IMR-90 (cell line): ENCODE measurements at regions not wholly inside any gene's neighbourhood (a gene's known extent, or its start where the extent isn't known, plus 50 kb on each side); places are given as distances from the start of the nearest gene placed in this dataset.

Experiments
- ATAC-seq: fragments of 200-7000 bp; cut with Tn5 transposase; 2 replicates; pipeline ENCODE4 v1.9.1; 2020; ENCODE audit warnings: low read depth, mild to moderate bottlenecking, moderate library complexity
- BruUV-seq: library from RNA; stranded (reverse); fragments of 400-500 nt; replicated peaks from 2 replicates; lab custom pipeline; 2021; lab: Mats Ljungman, UMichigan
- CTCF ChIA-PET: fragments of 300-600 bp; formaldehyde crosslinking; extraction: SDS; loops from one replicate; lab custom pipeline; 2021; ENCODE audit warnings: antibody characterized with exemption; lab: Yijun Ruan, JAX
- POLR2A ChIA-PET: fragments of 300-600 bp; sonication (Branson Sonifier 250); formaldehyde crosslinking; loops from one replicate; lab custom pipeline; 2022; ENCODE audit warnings: antibody characterized with exemption; ENCODE audit not compliant: unreplicated experiment; lab: Charles Lee
- DNase-seq: peaks from one replicate; pipeline ENCODE4 v3.0.0; 2013
- H2AFZ ChIP-seq: replicated peaks from 2 replicates; pipeline ENCODE3; 2013; ENCODE audit warnings: low read length, mild to moderate bottlenecking; ENCODE audit not compliant: poor library complexity
- H2AK5ac ChIP-seq: 2 replicates; pipeline ENCODE4 v1.6.1; 2013; ENCODE audit warnings: low read depth, low read length, inconsistent platforms
- H2AK9ac ChIP-seq: replicated peaks from 2 replicates; pipeline ENCODE3; 2013; ENCODE audit warnings: mild to moderate bottlenecking, low read depth, low read length, moderate library complexity; ENCODE audit not compliant: poor library complexity
- H2BK120ac ChIP-seq: 2 replicates; pipeline ENCODE4 v1.6.1; 2013; ENCODE audit warnings: low read depth, low read length, inconsistent platforms
- H2BK15ac ChIP-seq: 3 replicates; pipeline ENCODE4 v1.6.1; 2013; ENCODE audit warnings: low read depth, low read length, inconsistent platforms
- H2BK20ac ChIP-seq: 2 replicates; pipeline ENCODE4 v1.6.1; 2013; ENCODE audit warnings: low read depth, mild to moderate bottlenecking, inconsistent platforms, low read length, moderate library complexity
- H2BK5ac ChIP-seq: 2 replicates; pipeline ENCODE4 v1.6.1; 2013; ENCODE audit warnings: mild to moderate bottlenecking, low read depth, low read length, inconsistent platforms; ENCODE audit not compliant: poor library complexity, severe bottlenecking
- H3K14ac ChIP-seq: replicated peaks from 2 replicates; pipeline ENCODE4 v1.6.1; 2013; ENCODE audit warnings: low read depth, low read length, inconsistent platforms
- H3K18ac ChIP-seq: 2 replicates; pipeline ENCODE4 v1.6.1; 2013; ENCODE audit warnings: low read depth, low read length, control low read depth
- H3K23ac ChIP-seq: 2 replicates; pipeline ENCODE4 v1.6.1; 2013; ENCODE audit warnings: low read depth, low read length, inconsistent platforms
- H3K27ac ChIP-seq: 2 replicates; pipeline ENCODE4 v1.5.1; 2013; ENCODE audit warnings: mild to moderate bottlenecking, control low read depth, low read length; ENCODE audit not compliant: insufficient read depth
- H3K27me3 ChIP-seq: 2 replicates; pipeline ENCODE4 v1.6.1; 2013; ENCODE audit warnings: low read length; ENCODE audit not compliant: control insufficient read depth, insufficient read depth
- H3K36me3 ChIP-seq: 2 replicates; pipeline ENCODE4 v1.6.1; 2013; ENCODE audit warnings: low read length, mixed read lengths; ENCODE audit not compliant: control insufficient read depth, insufficient read depth
- H3K4ac ChIP-seq: 2 replicates; pipeline ENCODE4 v1.6.1; 2013; ENCODE audit warnings: low read depth, low read length, inconsistent platforms
- H3K4me1 ChIP-seq: 2 replicates; pipeline ENCODE4 v1.6.1; 2013; ENCODE audit warnings: low read length, mixed read lengths; ENCODE audit not compliant: control insufficient read depth, insufficient read depth
- H3K4me2 ChIP-seq: 2 replicates; pipeline ENCODE4 v1.6.1; 2013; ENCODE audit warnings: low read depth, mild to moderate bottlenecking, control low read depth, low read length, moderate library complexity
- H3K4me3 ChIP-seq: 2 replicates; pipeline ENCODE4 v1.5.1; 2013; ENCODE audit warnings: low read depth, mild to moderate bottlenecking, control low read depth, low read length, moderate library complexity; ENCODE audit not compliant: insufficient read depth
- H3K56ac ChIP-seq: 2 replicates; pipeline ENCODE4 v1.6.1; 2013; ENCODE audit warnings: low read length, inconsistent platforms; ENCODE audit not compliant: insufficient read depth; ENCODE audit errors: extremely low read depth
- H3K79me1 ChIP-seq, 2 experiments: 2 replicates each; pipeline ENCODE4 v1.6.1; 2013; ENCODE audit warnings: low read length in 2 of 2, inconsistent platforms in 1 of 2, low read depth in 1 of 2
- H3K9ac ChIP-seq: 2 replicates; pipeline ENCODE4 v1.6.1; 2013; ENCODE audit warnings: low read depth, low read length, control low read depth
- H3K9me1 ChIP-seq: 2 replicates; pipeline ENCODE4 v1.6.1; 2013; ENCODE audit warnings: low read length, inconsistent platforms; ENCODE audit not compliant: insufficient read depth
- H3K9me3 ChIP-seq: 2 replicates; pipeline ENCODE4 v1.6.1; 2013; ENCODE audit warnings: low read length; ENCODE audit not compliant: control insufficient read depth, insufficient read depth
- H4K20me1 ChIP-seq: 2 replicates; pipeline ENCODE4 v1.6.1; 2013; ENCODE audit warnings: low read length, inconsistent platforms; ENCODE audit not compliant: insufficient read depth
- H4K5ac ChIP-seq: 2 replicates; pipeline ENCODE4 v1.6.1; 2013; ENCODE audit warnings: mild to moderate bottlenecking, low read depth, low read length, control low read depth
- H4K8ac ChIP-seq, 2 experiments: 2 replicates each; pipeline ENCODE4 v1.6.1; 2013; ENCODE audit warnings: low read depth in 2 of 2, low read length in 2 of 2, control low read depth in 1 of 2, inconsistent platforms in 1 of 2
- H4K91ac ChIP-seq: 2 replicates; pipeline ENCODE4 v1.6.1; 2013; ENCODE audit warnings: low read depth, low read length, inconsistent platforms; ENCODE audit not compliant: insufficient read depth
- CTCF ChIP-seq: conservative IDR thresholded peaks from 2 replicates; pipeline ENCODE4 v1.5.1; 2012; ENCODE audit warnings: mild to moderate bottlenecking, low read depth, low read length, improper control_type of control experiment
- WGBS, 2 experiments: methylation state at CpG; one replicate each; pipeline versions ENCODE4 v1.1.5 to v1.1.7; 2013; ENCODE audit warnings: missing lambda C conversion rate in 2 of 2; ENCODE audit not compliant: insufficient read length in 1 of 2; ENCODE audit errors: extremely low coverage in 2 of 2; 5-methylcytosine and 5-hydroxymethylcytosine counted together
- dilution Hi-C: fragments of 300-500 bp; cut with HindIII; formaldehyde crosslinking; loops from one replicate; pipeline ENCODE4 v1.14.3; 2018; ENCODE audit warnings: low sequenced_read_pairs; ENCODE audit not compliant: unreplicated experiment
- in situ Hi-C: fragments of 300-500 bp; cut with MboI; formaldehyde crosslinking; loops from 3 replicates; pipeline ENCODE4 v1.14.3; 2019; ENCODE audit warnings: low sequenced_read_pairs, inconsistent platforms, mixed read lengths
- intact Hi-C: fragments of 100-400 bp; cut with micrococcal nuclease; formaldehyde crosslinking; loops from 2 replicates; pipeline ENCODE4 v1.10.0; 2022

- H4K8ac ChIP-seq, result no peak overlapping the region
- no peak overlapping the region for H2BK120ac ChIP-seq
- H3K9me1 ChIP-seq, result no peaks in the 10 kb centered on the region
- no peak overlapping the region for H3K4ac ChIP-seq
- in situ Hi-C loops (no loop called here), intact Hi-C loops (no loop called here), dilution Hi-C loops (no loop called here)
- no peak overlapping the region for H3K9ac ChIP-seq
- H3K36me3 ChIP-seq, result no peaks in the 10 kb centered on the region
- peaks cover 13% of the 10 kb centered on the region for H3K9me3 ChIP-seq
- H2AK9ac ChIP-seq, result no peak overlapping the region
- no peak overlapping the region for H2BK5ac ChIP-seq
- H3K56ac ChIP-seq, result no peak overlapping the region
- no peak for TF ChIP-seq CTCF
- no TSS peak for BruUV-seq
- ChIA-PET CTCF (no interaction called here), POLR2A (no interaction called here)
- no peak overlapping the region for H4K91ac ChIP-seq
- H3K79me1 ChIP-seq, result no peaks in the 10 kb centered on the region
- H2AFZ ChIP-seq, result no peak overlapping the region
- no peak overlapping the region for H2BK15ac ChIP-seq
- H4K20me1 ChIP-seq, result no peaks in the 10 kb centered on the region
- ATAC-seq (no peak), DNase-seq (no peak)
- H3K4me1 ChIP-seq, result no peaks in the 10 kb centered on the region
- no peak overlapping the region for H2BK20ac ChIP-seq
- no peak overlapping the region for H3K27ac ChIP-seq
- no peaks in the 10 kb centered on the region for H3K27me3 ChIP-seq
- no peak overlapping the region for H3K18ac ChIP-seq
- no peak overlapping the region for H3K14ac ChIP-seq
- no peak overlapping the region for H3K4me3 ChIP-seq
- H4K5ac ChIP-seq, result no peak overlapping the region
- H3K23ac ChIP-seq, result no peak overlapping the region
- H3K4me2 ChIP-seq, result no peak overlapping the region
- 50% methylated on average over 1 of the region's 4 CpGs; no CpG with 5 or more reads in 1 of the 2 experiments for WGBS, 2 experiments
- H2AK5ac ChIP-seq, result no peak overlapping the region
Measured at GRCh38 chr2:141611-142010, 95.3 kb upstream of the FAM110C start.
